SK-N-SH (cell line): ENCODE measurements at regions not wholly inside any gene's neighbourhood (a gene's known extent, or its start where the extent isn't known, plus 50 kb on each side); places are given as distances from the start of the nearest gene placed in this dataset.

Experiments used
- CTCF ChIA-PET: fragments of 300-600, 350-600 bp; formaldehyde crosslinking; extraction: SDS; loops from one replicate; lab custom pipeline; 2021; lab: Yijun Ruan, JAX
- POLR2A ChIA-PET: fragments of 350-600 bp; sonication (Branson Sonifier 250); formaldehyde crosslinking; extraction: SDS; loops from one replicate; lab custom pipeline; 2020; ENCODE audit warnings: antibody characterized with exemption, inconsistent platforms; lab: Yijun Ruan, JAX
- DNase-seq: peaks from one replicate; pipeline ENCODE4 v3.0.0; 2012
- H2AFZ ChIP-seq: fragments of 200-600 bp; sonication (generic); 2 replicates; pipeline ENCODE4 v1.8.1; 2016; ENCODE audit warnings: antibody characterized with exemption, mild to moderate bottlenecking, low read depth
- H3F3A ChIP-seq: fragments of 200-600 bp; sonication (generic); replicated peaks from 2 replicates; pipeline ENCODE3; 2016; ENCODE audit warnings: antibody characterized with exemption, mild to moderate bottlenecking; ENCODE audit not compliant: insufficient read depth
- H3K27ac ChIP-seq, 2 experiments: fragments of 200-500 bp in 1 of 2; fragments of 200-600 bp in 1 of 2; sonication (Bioruptor generic) in 1 of 2; sonication (generic), shearing (Covaris generic) in 1 of 2; 2 replicates each; pipeline versions ENCODE4 v1.5.1 to v1.6.1; 2014 to 2016; ENCODE audit warnings: low read depth in 2 of 2, inconsistent platforms in 1 of 2, low read length in 1 of 2, mild to moderate bottlenecking in 1 of 2, mixed read lengths in 1 of 2
- H3K27me3 ChIP-seq: fragments of 200-600 bp; sonication (generic), shearing (Covaris generic); 2 replicates; pipeline ENCODE4 v1.6.1; 2016; ENCODE audit warnings: mixed run types; ENCODE audit not compliant: insufficient read depth
- H3K36me3 ChIP-seq, 2 experiments: fragments of 200-500 bp in 1 of 2; fragments of 200-600 bp in 1 of 2; sonication (Bioruptor generic) in 1 of 2; sonication (generic) in 1 of 2; replicated peaks in 1 of 2; 2 replicates each; pipeline versions ENCODE3 to v1.5.1; 2014 to 2016; ENCODE audit warnings: low read length in 1 of 2, mild to moderate bottlenecking in 1 of 2; ENCODE audit not compliant: insufficient read depth in 2 of 2, control insufficient read depth in 1 of 2
- H3K4me1 ChIP-seq, 2 experiments: fragments of 200-500 bp in 1 of 2; fragments of 200-600 bp in 1 of 2; sonication (Bioruptor generic) in 1 of 2; sonication (generic), shearing (Covaris generic) in 1 of 2; 2 replicates each; pipeline versions ENCODE4 v1.5.1 to v1.6.1; 2014 to 2016; ENCODE audit warnings: low read depth in 1 of 2, low read length in 1 of 2, mixed run types in 1 of 2; ENCODE audit not compliant: insufficient read depth in 2 of 2, control insufficient read depth in 1 of 2
- H3K4me2 ChIP-seq: fragments of 200-600 bp; sonication (generic), shearing (Covaris generic); 2 replicates; pipeline ENCODE4 v1.6.1; 2017; ENCODE audit warnings: mixed run types
- H3K4me3 ChIP-seq, 2 experiments: fragments of 200-500 bp in 1 of 2; fragments of 200-600 bp in 1 of 2; sonication (Bioruptor generic) in 1 of 2; sonication (generic), shearing (Covaris generic) in 1 of 2; 2 replicates each; pipeline versions ENCODE4 v1.5.1 to v1.8.1; 2014 to 2016; ENCODE audit warnings: low read depth in 2 of 2, inconsistent platforms in 1 of 2, low read length in 1 of 2, mild to moderate bottlenecking in 1 of 2, mixed read lengths in 1 of 2, moderate library complexity in 1 of 2
- H3K79me2 ChIP-seq: fragments of 200-600 bp; sonication (generic); 2 replicates; pipeline ENCODE4 v1.8.1; 2017; ENCODE audit warnings: mild to moderate bottlenecking; ENCODE audit not compliant: insufficient read depth
- H3K9ac ChIP-seq: fragments of 200-600 bp; sonication (generic); 2 replicates; pipeline ENCODE4 v1.6.1; 2017; ENCODE audit warnings: mixed run types
- H3K9me2 ChIP-seq: fragments of 200-600 bp; sonication (generic); 2 replicates; pipeline ENCODE4 v1.6.1; 2017; ENCODE audit warnings: mixed run types
- H3K9me3 ChIP-seq: fragments of 200-600 bp; sonication (generic); 2 replicates; pipeline ENCODE4 v1.6.1; 2017; ENCODE audit warnings: mixed run types, mild to moderate bottlenecking, moderate library complexity
- H4K20me1 ChIP-seq: fragments of 200-600 bp; sonication (generic); 2 replicates; pipeline ENCODE4 v1.6.1; 2017; ENCODE audit warnings: mild to moderate bottlenecking, mixed run types; ENCODE audit not compliant: insufficient read depth
- ELF1 ChIP-seq: IDR thresholded peaks from 2 replicates; pipeline ENCODE4 v1.4.0; 2012
- EP300 ChIP-seq, 2 experiments: IDR thresholded peaks; 2 replicates each; pipeline versions ENCODE4 v1.4.0 to v1.6.1; 2012; ENCODE audit warnings: borderline replicate concordance in 1 of 2, low read depth in 1 of 2, low read length in 1 of 2
- EZH2phosphoT487 ChIP-seq: fragments of 200-600 bp; sonication (generic); IDR thresholded peaks from 2 replicates; pipeline ENCODE4 v1.6.1; 2017; ENCODE audit warnings: low read depth, mixed run types, mild to moderate bottlenecking, antibody characterized with exemption, moderate library complexity, borderline replicate concordance
- FOXJ3 ChIP-seq: sonication (generic); formaldehyde crosslinking; IDR thresholded peaks from 2 replicates; pipeline ENCODE4 v1.5.1; 2020; ENCODE audit warnings: mild to moderate bottlenecking, missing genetic modification reagents
- FOXM1 ChIP-seq: IDR thresholded peaks from 2 replicates; pipeline ENCODE4 v1.4.0; 2012; ENCODE audit warnings: low read depth, mild to moderate bottlenecking
- IRF3 ChIP-seq: fragments of 150-350 bp; IDR thresholded peaks from 2 replicates; pipeline ENCODE4 v1.6.1; 2016; ENCODE audit warnings: mild to moderate bottlenecking, low read depth, low read length
- JUND ChIP-seq: IDR thresholded peaks from 2 replicates; pipeline ENCODE4 v1.4.0; 2012
- MEF2A ChIP-seq: IDR thresholded peaks from 2 replicates; pipeline ENCODE4 v1.4.0; 2012; ENCODE audit warnings: low read depth, borderline replicate concordance
- NFIC ChIP-seq: IDR thresholded peaks from 2 replicates; pipeline ENCODE4 v1.4.0; 2012; ENCODE audit warnings: borderline replicate concordance
- RAD21 ChIP-seq: IDR thresholded peaks from 2 replicates; pipeline ENCODE4 v1.6.1; 2012; ENCODE audit warnings: mild to moderate bottlenecking, low read length
- RCOR1 ChIP-seq: fragments of 150-350 bp; IDR thresholded peaks from 2 replicates; pipeline ENCODE4 v1.6.1; 2017; ENCODE audit warnings: antibody characterized with exemption, low read length
- RFX5 ChIP-seq: IDR thresholded peaks from 2 replicates; pipeline ENCODE4 v1.6.1; 2012; ENCODE audit warnings: mild to moderate bottlenecking, improper control_type of control experiment, low read length
- RXRA ChIP-seq: IDR thresholded peaks from 2 replicates; pipeline ENCODE4 v1.4.0; 2012; ENCODE audit warnings: low read depth, mild to moderate bottlenecking, borderline replicate concordance
- SIN3A ChIP-seq: IDR thresholded peaks from 2 replicates; pipeline ENCODE4 v1.6.1; 2012; ENCODE audit warnings: low read depth, mild to moderate bottlenecking, low read length, moderate library complexity, borderline replicate concordance
- SMC3 ChIP-seq: IDR thresholded peaks from 2 replicates; pipeline ENCODE4 v1.6.1; 2012; ENCODE audit warnings: low read depth, low read length, improper control_type of control experiment
- TCF12 ChIP-seq: IDR thresholded peaks from 2 replicates; pipeline ENCODE4 v1.4.0; 2012
- TEAD4 ChIP-seq: IDR thresholded peaks from 2 replicates; pipeline ENCODE4 v1.4.0; 2012; ENCODE audit warnings: mild to moderate bottlenecking, borderline replicate concordance; ENCODE audit not compliant: insufficient read depth
- USF2 ChIP-seq: fragments of 150-350 bp; IDR thresholded peaks from 2 replicates; pipeline ENCODE4 v1.6.1; 2017; ENCODE audit warnings: antibody characterized with exemption, low read length, low read depth, borderline replicate concordance
- YY1 ChIP-seq: IDR thresholded peaks from 2 replicates; pipeline ENCODE4 v1.4.0; 2012; ENCODE audit warnings: low read depth, mild to moderate bottlenecking
- ZBTB33 ChIP-seq: IDR thresholded peaks from 2 replicates; pipeline ENCODE4 v1.4.0; 2012; ENCODE audit warnings: low read depth, borderline replicate concordance
- WGBS: methylation state at CpG from one replicate; pipeline ENCODE4 v1.1.6; 2017; ENCODE audit warnings: low lambda C conversion rate; 5-methylcytosine and 5-hydroxymethylcytosine counted together

GRCh38 chr4:189504220-189504619 is 436.5 kb upstream of the FRG1 start:
- CTCF ChIA-PET: no interaction called here
- no peaks in the 10 kb centered on the region for H3K27me3 ChIP-seq
- H3K27ac ChIP-seq: no peak overlapping the region
- no peaks in the 10 kb centered on the region for H3K9me3 ChIP-seq
- no peak for DNase-seq
- 6% methylated on average over 2 of the region's 2 CpGs for WGBS
- TF ChIP-seq RFX5 (no peak), FOXJ3 (CRISPR knock-in tag) (no peak), EZH2phosphoT487 (no peak), FOXM1 (no peak), YY1 (no peak)
- no peaks in the 10 kb centered on the region for H3K79me2 ChIP-seq
- no peak overlapping the region for H3K4me3 ChIP-seq
- no peak overlapping the region for H3K4me2 ChIP-seq
- H4K20me1 ChIP-seq: no peaks in the 10 kb centered on the region
- H3K4me1 ChIP-seq: no peaks in the 10 kb centered on the region
- H2AFZ ChIP-seq: no peak overlapping the region
- no peaks in the 10 kb centered on the region for H3K36me3 ChIP-seq
- no peaks in the 10 kb centered on the region for H3K9me2 ChIP-seq
- no peaks in the 10 kb centered on the region for H3F3A ChIP-seq
- H3K9ac ChIP-seq: no peak overlapping the region
- POLR2A ChIA-PET: no interaction called here

- H3K9me2 ChIP-seq: no peaks in the 10 kb centered on the region
- TF ChIP-seq MEF2A (no peak), JUND (no peak), RFX5 (no peak), ELF1 (no peak), FOXJ3 (CRISPR knock-in tag) (no peak), USF2 (no peak), TCF12 (no peak), RAD21 (no peak)
- TF ChIP-seq, all 33 proteins: peak for 0
- no peak overlapping the region for H3K9ac ChIP-seq
- no peak overlapping the region for H3K4me3 ChIP-seq
- DNase-seq: no peak
- no peaks in the 10 kb centered on the region for H3K9me3 ChIP-seq
- H3K27me3 ChIP-seq: no peaks in the 10 kb centered on the region
- no peaks in the 10 kb centered on the region for H3F3A ChIP-seq
- no peaks in the 10 kb centered on the region for H3K79me2 ChIP-seq
- 45% methylated on average over 3 of the region's 3 CpGs for WGBS
- no peaks in the 10 kb centered on the region for H3K4me1 ChIP-seq
- no peak overlapping the region for H2AFZ ChIP-seq
- H3K36me3 ChIP-seq: no peaks in the 10 kb centered on the region
- ChIA-PET CTCF (no interaction called here), POLR2A (no interaction called here)
- no peaks in the 10 kb centered on the region for H4K20me1 ChIP-seq
- no peak overlapping the region for H3K4me2 ChIP-seq
- H3K27ac ChIP-seq: no peak overlapping the region
Observed at GRCh38 chr4:189505380-189505779, 435.3 kb upstream of the FRG1 start.

GRCh38 chr4:189506080-189506479 is 434.6 kb upstream of the FRG1 start:
- WGBS: 26% methylated on average over 10 of the region's 10 CpGs
- no peaks in the 10 kb centered on the region for H4K20me1 ChIP-seq
- no peak overlapping the region for H3K4me3 ChIP-seq
- no peaks in the 10 kb centered on the region for H3F3A ChIP-seq
- H3K4me1 ChIP-seq: no peaks in the 10 kb centered on the region
- ChIA-PET POLR2A (no interaction called here), CTCF (no interaction called here)
- H3K9me2 ChIP-seq: no peaks in the 10 kb centered on the region
- H3K9me3 ChIP-seq: no peaks in the 10 kb centered on the region
- H2AFZ ChIP-seq: no peak overlapping the region
- H3K79me2 ChIP-seq: no peaks in the 10 kb centered on the region
- DNase-seq: no peak
- no peaks in the 10 kb centered on the region for H3K27me3 ChIP-seq
- H3K9ac ChIP-seq: no peak overlapping the region
- H3K36me3 ChIP-seq: no peaks in the 10 kb centered on the region
- H3K27ac ChIP-seq: no peak overlapping the region
- H3K4me2 ChIP-seq: no peak overlapping the region
- TF ChIP-seq SMC3 (no peak), ELF1 (no peak), USF2 (no peak), RCOR1 (no peak), TEAD4 (no peak), ZBTB33 (no peak), NFIC (no peak), IRF3 (no peak), SIN3A (no peak), RXRA (no peak), YY1 (no peak), EP300 (IDR thresholded peaks at IDR 0.05; ENCODE audit: borderline replicate concordance in 1 of 2, low read depth in 1 of 2, low read length in 1 of 2) (no peak), EZH2phosphoT487 (no peak)
